Esophagus muscularis mucosa (tissue), 4 donors: ENCODE measurements at regions not wholly inside any gene's neighbourhood (a gene's known extent, or its start where the extent isn't known, plus 50 kb on each side); places are given as distances from the start of the nearest gene placed in this dataset.

Source experiments
- EP300 ChIP-seq: sonication (generic); formaldehyde crosslinking; IDR thresholded peaks from one replicate; pipeline ENCODE4 v1.6.1; 2017; ENCODE audit warnings: antibody characterized with exemption
- POLR2A ChIP-seq: fragments of 450-650 bp; IDR thresholded peaks from one replicate; pipeline ENCODE4 v1.6.1; 2017; ENCODE audit warnings: antibody characterized with exemption, moderate library complexity, mild to moderate bottlenecking, low read depth
- POLR2AphosphoS5 ChIP-seq, 2 donors: sonication (generic); formaldehyde crosslinking; IDR thresholded peaks; one replicate each; pipeline ENCODE4 v1.6.1; 2017; ENCODE audit warnings: antibody characterized with exemption in 2 of 2
- TF ChIP-seq, protein P1 (sequence below), 3 experiments: fragments of 200-600 bp in 2 of 3; fragments of 450-650 bp in 1 of 3; sonication (generic) in 2 of 3; IDR thresholded peaks; one replicate each; pipeline ENCODE4 v1.5.1; 2017 to 2019; ENCODE audit warnings: antibody characterized with exemption in 3 of 3, mild to moderate bottlenecking in 2 of 3, moderate library complexity in 1 of 3

DNA sequence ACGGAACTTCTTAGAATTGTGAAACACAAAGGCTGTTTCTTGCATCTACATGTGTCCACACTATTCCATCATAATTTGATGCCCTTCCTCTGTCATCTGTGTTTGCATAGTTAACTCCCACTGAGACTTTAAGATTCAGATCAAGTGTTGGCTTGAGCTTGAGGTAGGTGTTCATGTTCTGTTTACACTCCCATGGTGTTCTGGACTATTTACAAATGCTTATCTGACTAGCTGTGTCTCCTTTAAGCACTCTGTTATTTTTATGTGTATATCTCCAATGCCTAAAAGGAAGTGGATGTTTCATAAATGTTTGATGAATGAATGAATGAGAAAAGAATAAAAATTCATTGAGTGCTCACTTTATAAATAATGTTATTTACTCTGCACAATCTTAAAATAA is 622.7 kb downstream of the RAB28 start:
- TF ChIP-seq, protein P1, sequence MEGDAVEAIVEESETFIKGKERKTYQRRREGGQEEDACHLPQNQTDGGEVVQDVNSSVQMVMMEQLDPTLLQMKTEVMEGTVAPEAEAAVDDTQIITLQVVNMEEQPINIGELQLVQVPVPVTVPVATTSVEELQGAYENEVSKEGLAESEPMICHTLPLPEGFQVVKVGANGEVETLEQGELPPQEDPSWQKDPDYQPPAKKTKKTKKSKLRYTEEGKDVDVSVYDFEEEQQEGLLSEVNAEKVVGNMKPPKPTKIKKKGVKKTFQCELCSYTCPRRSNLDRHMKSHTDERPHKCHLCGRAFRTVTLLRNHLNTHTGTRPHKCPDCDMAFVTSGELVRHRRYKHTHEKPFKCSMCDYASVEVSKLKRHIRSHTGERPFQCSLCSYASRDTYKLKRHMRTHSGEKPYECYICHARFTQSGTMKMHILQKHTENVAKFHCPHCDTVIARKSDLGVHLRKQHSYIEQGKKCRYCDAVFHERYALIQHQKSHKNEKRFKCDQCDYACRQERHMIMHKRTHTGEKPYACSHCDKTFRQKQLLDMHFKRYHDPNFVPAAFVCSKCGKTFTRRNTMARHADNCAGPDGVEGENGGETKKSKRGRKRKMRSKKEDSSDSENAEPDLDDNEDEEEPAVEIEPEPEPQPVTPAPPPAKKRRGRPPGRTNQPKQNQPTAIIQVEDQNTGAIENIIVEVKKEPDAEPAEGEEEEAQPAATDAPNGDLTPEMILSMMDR (IDR thresholded peaks at IDR 0.05), result no peak
- TF ChIP-seq POLR2A, result no peak
- no peak for TF ChIP-seq POLR2AphosphoS5 (IDR thresholded peaks at IDR 0.05)
- TF ChIP-seq EP300, result no peak
